NCI-H2081 (cell line): ENCODE measurements at regions not wholly inside any gene's neighbourhood (a gene's known extent, or its start where the extent isn't known, plus 50 kb on each side); places are given as distances from the start of the nearest gene placed in this dataset.
"Not testable (repeated sequence)": the region's sequence is repeated elsewhere in the genome, so short reads cannot be mapped to it uniquely, and the experiment has no call there.

Source experiments
- DNase-seq, 2 experiments: peaks; one replicate each; lab custom pipeline; 2025; lab: John Stamatoyannopoulos, UW

- DNase-seq = no peak
Observed at GRCh38 chr21:14058566-14058965, 152.2 kb downstream of the LIPI start.

DNA sequence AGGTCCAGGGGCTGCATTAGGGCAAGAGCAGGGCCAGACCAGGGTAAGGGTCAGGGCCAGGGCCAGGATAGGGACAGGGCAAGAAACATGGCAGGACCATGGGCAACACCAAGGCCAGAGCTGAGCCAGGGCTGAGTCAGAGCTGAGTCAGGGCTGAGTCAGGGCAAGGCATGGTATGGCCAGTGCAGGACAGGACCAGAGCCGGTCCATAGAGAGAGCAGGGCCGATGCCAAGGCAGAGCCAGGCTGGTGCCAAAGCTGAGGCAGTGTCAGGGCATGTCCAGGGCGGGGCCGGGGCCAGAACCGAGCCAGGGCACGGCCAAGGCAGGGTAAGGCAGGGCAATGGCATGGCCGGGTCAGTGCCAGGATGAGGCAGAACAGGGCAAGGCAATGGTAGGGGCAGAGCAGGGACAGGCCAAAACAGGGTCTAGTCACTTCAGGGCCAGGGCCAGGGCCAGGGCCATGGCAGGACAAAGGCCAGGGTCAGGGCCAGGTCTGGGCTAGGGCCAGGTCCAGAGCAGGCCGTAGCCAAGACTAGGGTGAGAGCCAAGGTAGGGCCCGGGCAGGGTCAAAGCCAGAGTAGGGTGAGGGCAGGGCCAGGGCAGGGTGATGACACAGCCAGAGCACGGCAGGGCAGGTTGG, 152.8 kb downstream of the LIPI start:
- not testable (repeated sequence) for DNase-seq

GRCh38 chr21:14057313-14057712, 153.4 kb downstream of the LIPI start:
- no peak for DNase-seq

GRCh38 chr21:14056771-14057191, 154.0 kb downstream of the LIPI start:
- no peak for DNase-seq

- DNase-seq = not testable (repeated sequence)
Observed at GRCh38 chr21:14055746-14056515, 154.8 kb downstream of the LIPI start.

- no peak for DNase-seq
Observed at GRCh38 chr21:14054682-14055081, 156.1 kb downstream of the LIPI start.

DNA sequence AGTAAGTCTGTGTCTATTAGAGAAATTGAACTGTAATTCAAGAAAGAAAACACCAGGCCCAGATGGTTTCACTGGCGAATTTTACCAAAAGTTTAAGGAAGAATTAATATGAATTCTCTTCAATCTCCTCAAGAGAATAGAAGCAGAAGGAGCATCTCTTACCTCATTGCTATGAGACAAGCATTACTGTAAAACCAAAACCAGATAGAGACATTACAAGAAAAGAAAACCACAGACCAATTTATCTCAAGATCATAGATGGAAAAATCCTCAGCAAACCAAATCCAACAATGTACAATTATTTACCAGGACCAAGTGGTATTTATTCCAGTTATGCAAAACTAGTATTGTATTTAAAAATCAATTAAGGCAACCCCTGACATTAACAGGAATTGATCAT, 160.6 kb downstream of the LIPI start:
- DNase-seq = no peak

- DNase-seq = no peak
Observed at GRCh38 chr21:14046401-14046800, 164.4 kb downstream of the LIPI start.

DNA sequence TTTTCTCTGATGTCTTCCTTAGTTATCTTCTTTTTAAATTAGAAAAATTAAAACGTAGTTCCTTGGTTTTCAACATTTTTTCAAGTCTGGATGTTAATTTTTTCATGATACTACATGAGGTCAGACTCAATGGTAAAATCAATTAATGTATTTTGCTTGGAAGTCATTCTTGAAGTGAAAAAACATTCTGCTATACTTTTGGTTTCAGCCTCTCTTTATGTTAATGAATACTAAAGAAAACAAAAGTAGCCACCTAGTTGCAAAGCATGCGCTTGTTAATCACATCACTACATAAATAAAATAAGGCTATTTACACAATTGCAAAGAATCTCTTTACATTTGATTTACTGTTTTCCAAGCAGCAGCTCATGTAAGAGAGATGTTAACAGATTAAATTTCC, 170.4 kb downstream of the LIPI start:
- DNase-seq = no peak

DNA sequence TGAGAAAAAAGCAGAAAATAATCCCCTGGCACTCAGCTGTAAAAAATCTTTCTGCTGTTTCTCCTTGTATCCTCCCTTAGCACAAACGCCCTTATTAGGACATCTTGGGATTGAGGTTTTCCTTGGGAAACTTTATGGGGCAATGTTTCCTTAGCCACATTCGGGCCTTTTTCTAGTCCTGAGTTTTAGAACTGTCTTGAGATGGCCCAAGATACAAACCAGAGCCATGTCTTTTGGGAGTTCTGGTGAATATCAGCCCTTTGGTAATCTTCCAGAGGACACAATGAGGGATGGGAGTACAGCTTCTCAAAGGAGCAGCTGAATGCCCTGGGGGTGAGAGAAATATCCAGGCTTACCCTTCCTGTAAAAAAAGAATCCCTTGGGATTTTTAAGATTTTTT, 182.1 kb downstream of the LIPI start:
- not testable (repeated sequence) for DNase-seq

GRCh38 chr21:14027235-14027869, 183.4 kb downstream of the LIPI start:
- peak; percentile 84 to 91 for DNase-seq

- not testable (repeated sequence) for DNase-seq
Observed at GRCh38 chr21:14020108-14020507, 190.6 kb downstream of the LIPI start.

- not testable (repeated sequence) for DNase-seq
Observed at GRCh38 chr21:14015841-14016240, 194.9 kb downstream of the LIPI start.

GRCh38 chr21:14013623-14014498, 196.9 kb downstream of the LIPI start:
- not testable (repeated sequence) for DNase-seq

DNA sequence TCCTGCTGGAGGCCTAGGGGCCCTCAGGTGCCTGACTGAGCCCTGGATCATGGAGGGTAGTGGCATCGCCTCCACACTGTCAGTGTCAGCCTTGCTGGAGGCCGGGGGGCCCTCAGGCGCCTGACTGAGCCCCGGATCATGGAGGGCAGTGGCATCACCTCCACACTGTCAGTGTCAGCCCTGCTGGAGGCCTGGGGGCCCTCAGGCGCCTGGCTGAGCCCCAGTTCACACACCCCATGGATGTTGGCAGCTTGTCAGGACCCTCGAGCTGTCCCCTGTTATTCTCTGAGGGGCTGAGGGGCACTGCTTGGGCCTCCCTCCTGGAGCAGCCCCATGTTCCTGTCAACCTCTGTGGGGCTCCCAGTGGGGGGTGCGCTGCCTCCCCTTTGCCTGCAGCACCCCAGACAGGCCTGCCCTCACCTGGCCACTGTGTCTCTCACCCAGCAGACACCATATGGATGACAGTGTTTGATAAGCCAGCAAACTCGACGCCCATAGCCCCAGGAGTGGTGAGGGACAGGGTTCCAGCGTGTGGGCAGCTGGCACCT, 197.6 kb downstream of the LIPI start:
- no peak for DNase-seq

DNA sequence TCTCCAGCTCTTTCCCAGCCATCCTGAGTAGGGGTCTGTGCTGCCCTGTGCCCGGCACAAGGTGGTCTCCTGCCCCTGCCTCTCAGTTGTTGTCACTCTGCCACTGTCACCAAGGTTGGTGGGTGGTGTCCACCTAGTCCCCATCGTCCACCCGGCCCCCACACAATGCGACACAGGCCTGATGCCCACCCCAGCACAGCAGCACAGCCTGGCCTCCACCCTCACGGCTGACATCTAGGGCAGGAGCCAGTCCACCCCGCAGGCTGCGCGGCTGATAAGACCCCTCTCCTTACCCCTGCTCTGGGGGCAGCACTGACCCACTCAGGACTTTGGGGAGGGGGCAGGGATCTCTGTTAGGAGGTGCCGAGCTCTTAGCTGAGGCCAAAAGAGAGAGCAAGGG, 198.3 kb downstream of the LIPI start:
- no peak for DNase-seq

DNA sequence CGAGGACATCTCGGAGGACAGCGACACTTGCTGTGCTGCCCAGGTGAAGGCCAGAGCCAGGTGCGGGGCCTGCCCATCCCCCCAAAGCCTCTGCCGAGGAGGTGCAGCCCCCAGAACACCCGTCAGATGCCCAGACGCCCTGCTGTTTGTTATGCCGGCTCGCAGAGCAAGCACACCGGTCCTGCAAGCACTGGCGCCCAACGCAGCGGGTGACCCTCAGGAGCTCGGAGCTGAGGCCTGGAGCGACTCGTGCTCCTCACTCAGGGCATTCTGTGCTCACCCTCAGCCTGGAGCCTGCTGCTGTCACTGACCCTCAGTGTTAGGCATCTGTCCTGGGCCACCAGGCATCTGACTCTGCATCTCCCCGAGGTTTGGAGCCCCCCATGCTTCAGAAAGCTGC, 199.0 kb downstream of the LIPI start:
- not testable (repeated sequence) for DNase-seq

DNA sequence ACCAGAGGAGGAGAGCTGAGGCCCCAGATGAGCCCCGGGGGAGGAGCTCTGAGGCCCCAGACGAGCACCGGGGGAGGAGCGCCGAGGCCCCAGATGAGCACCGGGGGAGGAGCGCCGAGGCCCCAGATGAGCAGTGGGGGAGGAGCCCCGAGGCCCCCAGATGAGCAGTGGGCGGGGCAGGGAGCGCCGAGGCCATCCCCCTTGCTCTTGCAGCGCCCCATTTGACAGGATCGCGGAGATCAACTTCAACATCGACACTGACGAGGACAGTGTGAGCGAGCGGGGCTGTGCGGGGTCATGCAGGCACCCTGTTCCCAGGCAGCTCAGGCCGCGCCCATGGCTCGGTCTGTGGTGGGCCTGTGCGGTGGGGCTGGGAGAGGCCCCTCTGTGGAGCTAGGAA, 199.6 kb downstream of the LIPI start:
- DNase-seq = not testable (repeated sequence)

DNA sequence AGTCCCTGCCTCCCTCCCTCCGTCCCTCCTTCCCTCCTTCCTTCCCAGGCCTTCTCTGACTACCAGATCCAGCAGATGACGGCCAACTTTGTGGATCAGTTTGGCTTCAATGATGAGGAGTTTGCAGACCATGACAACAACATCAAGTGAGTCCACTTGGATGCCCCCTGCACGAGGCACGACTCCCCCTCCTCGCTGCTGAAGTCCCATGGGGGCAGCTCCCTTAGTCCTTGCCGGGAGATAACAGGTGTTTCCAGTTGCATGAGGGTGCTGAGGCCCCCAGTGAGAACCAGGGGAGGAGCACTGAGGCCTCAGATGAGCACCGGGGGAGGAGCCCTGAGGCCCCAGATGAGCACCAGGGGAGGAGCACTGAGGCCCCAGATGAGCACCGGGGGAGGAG, 200.0 kb downstream of the LIPI start:
- no peak for DNase-seq

GRCh38 chr21:14009990-14010389, 200.8 kb downstream of the LIPI start:
- not testable (repeated sequence) for DNase-seq

DNA sequence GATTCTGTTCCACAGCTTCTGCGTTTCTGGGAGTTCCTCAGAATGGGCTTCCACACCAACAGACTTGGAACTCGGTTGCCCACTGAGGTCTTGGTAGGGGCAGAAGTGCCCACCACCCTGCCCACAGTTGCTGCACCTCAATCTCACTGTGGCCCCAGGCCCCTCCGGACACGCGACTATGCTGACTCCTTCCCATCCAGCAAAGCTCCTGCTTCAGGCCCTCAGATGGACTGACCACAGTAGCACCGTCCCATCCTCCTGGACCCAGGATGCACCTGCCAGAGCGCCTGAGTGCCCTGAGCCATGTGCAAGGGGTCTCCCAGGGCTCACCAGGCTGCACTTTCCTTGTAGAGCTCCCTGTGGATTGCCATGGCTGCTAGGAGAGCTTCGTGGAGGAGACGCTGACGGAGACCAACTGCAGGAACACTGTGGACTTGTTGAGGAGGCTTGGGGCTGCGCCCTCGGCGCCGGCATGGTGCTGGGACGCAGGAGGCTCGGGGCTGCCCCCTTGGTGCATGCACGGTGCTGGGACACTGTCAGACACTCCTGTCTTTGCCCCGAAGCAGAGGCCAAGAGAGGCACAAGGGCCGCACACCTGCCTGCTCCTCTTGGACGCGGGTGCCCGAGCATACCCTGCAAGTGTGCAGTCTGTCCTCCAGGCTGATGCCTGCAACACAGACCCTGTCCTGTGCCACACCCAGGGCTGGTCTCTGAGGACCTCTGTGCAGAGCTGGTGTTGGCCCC, 201.3 kb downstream of the LIPI start:
- not testable (repeated sequence) for DNase-seq
